Neural progenitor cell (in vitro differentiated cells): ENCODE measurements at regions not wholly inside any gene's neighbourhood (a gene's known extent, or its start where the extent isn't known, plus 50 kb on each side); places are given as distances from the start of the nearest gene placed in this dataset.

Experiments
- DNase-seq: peaks from one replicate; pipeline ENCODE4 v3.0.0-alpha.2; 2016; ENCODE audit warnings: low spot score
- H2AFZ ChIP-seq: fragments of 200-600 bp; sonication (generic); replicated peaks from 2 replicates; pipeline ENCODE4 v1.6.1; 2016; ENCODE audit warnings: antibody characterized with exemption
- H3F3A ChIP-seq: fragments of 200-600 bp; sonication (generic); 2 replicates; pipeline ENCODE4 v1.6.1; 2016; ENCODE audit warnings: antibody characterized with exemption, low read depth
- H3K27ac ChIP-seq: fragments of 200-600 bp; sonication (generic); 2 replicates; pipeline ENCODE4 v1.5.1; 2016; ENCODE audit warnings: mild to moderate bottlenecking
- H3K27me3 ChIP-seq: fragments of 200-600 bp; sonication (generic); 2 replicates; pipeline ENCODE4 v1.6.1; 2016; ENCODE audit warnings: mild to moderate bottlenecking, moderate library complexity
- H3K36me3 ChIP-seq: fragments of 200-600 bp; sonication (generic); 2 replicates; pipeline ENCODE4 v1.5.1; 2016
- H3K4me1 ChIP-seq: fragments of 200-600 bp; sonication (generic); 2 replicates; pipeline ENCODE4 v1.6.1; 2016; ENCODE audit warnings: mixed run types
- H3K4me2 ChIP-seq: fragments of 200-600 bp; sonication (generic); 2 replicates; pipeline ENCODE4 v1.6.1; 2016
- H3K4me3 ChIP-seq: fragments of 200-600 bp; sonication (generic); 2 replicates; pipeline ENCODE4 v1.5.1; 2016
- H3K79me2 ChIP-seq: fragments of 200-600 bp; sonication (generic); 2 replicates; pipeline ENCODE4 v1.6.1; 2016; ENCODE audit warnings: low read depth
- H3K9ac ChIP-seq: fragments of 200-600 bp; sonication (generic); 2 replicates; pipeline ENCODE4 v1.6.1; 2016
- H3K9me3 ChIP-seq: fragments of 200-600 bp; sonication (generic); 2 replicates; pipeline ENCODE4 v1.5.1; 2016; ENCODE audit warnings: low read depth
- H4K20me1 ChIP-seq: fragments of 200-600 bp; sonication (generic); 2 replicates; pipeline ENCODE4 v1.6.1; 2016; ENCODE audit warnings: low read depth
- H3K27ac Mint-ChIP-seq: 3 replicates; pipeline ENCODE4 v1.8.0; 2021; ENCODE audit warnings: mixed read lengths
- H3K27me3 Mint-ChIP-seq: 2 replicates; pipeline ENCODE4 v1.8.0; 2022; ENCODE audit warnings: low read depth, mild to moderate bottlenecking, inconsistent platforms, moderate library complexity, mixed read lengths; ENCODE audit not compliant: insufficient read depth
- H3K36me3 Mint-ChIP-seq: 3 replicates; pipeline ENCODE4 v1.8.0; 2021; ENCODE audit warnings: mixed read lengths
- H3K4me1 Mint-ChIP-seq: 3 replicates; pipeline ENCODE4 v1.8.0; 2021; ENCODE audit warnings: mixed read lengths
- H3K4me3 Mint-ChIP-seq: 3 replicates; pipeline ENCODE4 v1.8.0; 2021; ENCODE audit warnings: mild to moderate bottlenecking, moderate library complexity, mixed read lengths
- H3K9me3 Mint-ChIP-seq: 3 replicates; pipeline ENCODE4 v1.8.0; 2020; ENCODE audit warnings: mixed read lengths
- EZH2 ChIP-seq: fragments of 200-600 bp; sonication (generic); IDR thresholded peaks from 2 replicates; pipeline ENCODE4 v1.6.1; 2017; ENCODE audit warnings: antibody characterized with exemption, mild to moderate bottlenecking, moderate library complexity
- EZH2phosphoT487 ChIP-seq: fragments of 200-600 bp; sonication (generic); IDR thresholded peaks from 2 replicates; pipeline ENCODE4 v1.6.1; 2017; ENCODE audit warnings: antibody characterized with exemption
- TF ChIP-seq, protein P1 (sequence below): fragments of 200-600 bp; sonication (generic); IDR thresholded peaks from 2 replicates; pipeline ENCODE4 v1.5.1; 2017; ENCODE audit warnings: antibody characterized with exemption, mild to moderate bottlenecking

DNA sequence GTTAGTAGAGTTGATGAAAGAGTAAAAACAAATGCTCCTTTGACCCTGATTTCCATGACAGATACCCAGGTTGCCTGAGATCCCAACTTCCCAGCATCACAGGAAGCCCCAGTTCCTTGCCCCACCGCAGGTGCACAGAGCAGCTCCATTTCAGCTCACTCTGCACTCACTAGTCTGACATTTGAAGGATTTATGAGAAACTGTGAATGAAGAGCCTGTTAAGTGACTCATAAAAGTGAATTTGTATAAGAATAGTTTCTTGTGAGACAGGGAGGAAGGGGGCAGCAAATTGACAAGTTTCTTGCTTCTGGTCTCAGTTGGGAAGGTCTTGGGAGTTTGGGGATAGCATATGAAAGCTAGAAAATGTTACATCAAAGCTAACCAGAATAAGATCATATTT is 248.7 kb upstream of the ATP5MC3 start:
- H3K27me3 Mint-ChIP-seq = no peaks in the 10 kb centered on the region
- no peaks in the 10 kb centered on the region for H4K20me1 ChIP-seq
- H2AFZ ChIP-seq = no peak overlapping the region
- H3K4me3 ChIP-seq = no peak overlapping the region
- H3K9ac ChIP-seq = no peak overlapping the region
- no peaks in the 10 kb centered on the region for H3K27me3 ChIP-seq
- no peaks in the 10 kb centered on the region for H3K36me3 Mint-ChIP-seq
- H3K9me3 Mint-ChIP-seq = peaks cover 4% of the 10 kb centered on the region
- H3K36me3 ChIP-seq = no peaks in the 10 kb centered on the region
- H3K27ac Mint-ChIP-seq = no peak overlapping the region
- TF ChIP-seq EZH2 = no peak
- TF ChIP-seq, protein P1, sequence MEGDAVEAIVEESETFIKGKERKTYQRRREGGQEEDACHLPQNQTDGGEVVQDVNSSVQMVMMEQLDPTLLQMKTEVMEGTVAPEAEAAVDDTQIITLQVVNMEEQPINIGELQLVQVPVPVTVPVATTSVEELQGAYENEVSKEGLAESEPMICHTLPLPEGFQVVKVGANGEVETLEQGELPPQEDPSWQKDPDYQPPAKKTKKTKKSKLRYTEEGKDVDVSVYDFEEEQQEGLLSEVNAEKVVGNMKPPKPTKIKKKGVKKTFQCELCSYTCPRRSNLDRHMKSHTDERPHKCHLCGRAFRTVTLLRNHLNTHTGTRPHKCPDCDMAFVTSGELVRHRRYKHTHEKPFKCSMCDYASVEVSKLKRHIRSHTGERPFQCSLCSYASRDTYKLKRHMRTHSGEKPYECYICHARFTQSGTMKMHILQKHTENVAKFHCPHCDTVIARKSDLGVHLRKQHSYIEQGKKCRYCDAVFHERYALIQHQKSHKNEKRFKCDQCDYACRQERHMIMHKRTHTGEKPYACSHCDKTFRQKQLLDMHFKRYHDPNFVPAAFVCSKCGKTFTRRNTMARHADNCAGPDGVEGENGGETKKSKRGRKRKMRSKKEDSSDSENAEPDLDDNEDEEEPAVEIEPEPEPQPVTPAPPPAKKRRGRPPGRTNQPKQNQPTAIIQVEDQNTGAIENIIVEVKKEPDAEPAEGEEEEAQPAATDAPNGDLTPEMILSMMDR = no peak
- peaks cover 13% of the 10 kb centered on the region for H3K4me1 ChIP-seq
- DNase-seq = no peak
- H3K79me2 ChIP-seq = no peaks in the 10 kb centered on the region
- peaks cover 9% of the 10 kb centered on the region for H3K4me1 Mint-ChIP-seq
- no peak overlapping the region for H3K4me2 ChIP-seq
- H3K9me3 ChIP-seq = no peaks in the 10 kb centered on the region
- no peak overlapping the region for H3K4me3 Mint-ChIP-seq
- H3F3A ChIP-seq = no peaks in the 10 kb centered on the region
- H3K27ac ChIP-seq = no peak overlapping the region

DNA sequence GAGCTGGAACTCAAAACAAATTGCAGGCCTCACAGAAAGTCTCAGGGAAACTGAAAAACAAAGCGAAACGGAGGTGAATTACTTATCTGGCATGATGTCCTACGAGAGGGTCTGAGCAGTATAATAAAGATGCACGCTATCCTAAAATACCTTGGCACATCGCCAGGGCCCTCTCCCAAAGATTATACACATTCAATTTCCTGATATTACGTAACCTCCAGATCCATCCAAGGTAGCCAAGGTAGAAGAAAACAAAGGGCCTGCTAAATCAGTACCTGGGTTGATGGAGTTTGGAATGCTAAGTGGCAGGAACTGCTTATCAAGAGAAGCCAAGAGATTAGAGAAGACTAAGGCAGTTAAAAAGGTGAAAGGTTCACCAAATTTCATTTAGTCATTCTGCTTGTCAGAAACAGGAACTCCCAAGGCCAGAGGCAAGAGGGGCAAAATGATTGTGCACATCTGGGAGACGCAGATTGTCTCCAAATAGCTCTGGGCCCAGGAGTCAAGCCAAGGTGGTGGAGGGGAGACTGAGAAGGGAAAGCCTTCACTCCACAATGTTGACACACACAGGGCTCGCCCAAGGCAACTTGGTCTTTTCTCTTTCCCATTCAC is 236.8 kb upstream of the ATP5MC3 start:
- no peak overlapping the region for H3K4me3 Mint-ChIP-seq
- H3K36me3 ChIP-seq = no peaks in the 10 kb centered on the region
- H3K9ac ChIP-seq = no peak overlapping the region
- DNase-seq = no peak
- no peak overlapping the region for H3K27ac Mint-ChIP-seq
- no peaks in the 10 kb centered on the region for H3K4me1 Mint-ChIP-seq
- H3K27me3 ChIP-seq = no peaks in the 10 kb centered on the region
- no peak overlapping the region for H3K4me3 ChIP-seq
- no peaks in the 10 kb centered on the region for H3F3A ChIP-seq
- H3K9me3 ChIP-seq = no peaks in the 10 kb centered on the region
- no peak overlapping the region for H2AFZ ChIP-seq
- H3K9me3 Mint-ChIP-seq = no peaks in the 10 kb centered on the region
- H4K20me1 ChIP-seq = no peaks in the 10 kb centered on the region
- no peak overlapping the region for H3K27ac ChIP-seq
- H3K79me2 ChIP-seq = no peaks in the 10 kb centered on the region
- no peak overlapping the region for H3K4me2 ChIP-seq
- no peak for TF ChIP-seq EZH2
- TF ChIP-seq EZH2phosphoT487 = no peak
- TF ChIP-seq, protein P1 = no peak
- H3K27me3 Mint-ChIP-seq = no peaks in the 10 kb centered on the region
- H3K4me1 ChIP-seq = no peaks in the 10 kb centered on the region
- no peaks in the 10 kb centered on the region for H3K36me3 Mint-ChIP-seq

DNA sequence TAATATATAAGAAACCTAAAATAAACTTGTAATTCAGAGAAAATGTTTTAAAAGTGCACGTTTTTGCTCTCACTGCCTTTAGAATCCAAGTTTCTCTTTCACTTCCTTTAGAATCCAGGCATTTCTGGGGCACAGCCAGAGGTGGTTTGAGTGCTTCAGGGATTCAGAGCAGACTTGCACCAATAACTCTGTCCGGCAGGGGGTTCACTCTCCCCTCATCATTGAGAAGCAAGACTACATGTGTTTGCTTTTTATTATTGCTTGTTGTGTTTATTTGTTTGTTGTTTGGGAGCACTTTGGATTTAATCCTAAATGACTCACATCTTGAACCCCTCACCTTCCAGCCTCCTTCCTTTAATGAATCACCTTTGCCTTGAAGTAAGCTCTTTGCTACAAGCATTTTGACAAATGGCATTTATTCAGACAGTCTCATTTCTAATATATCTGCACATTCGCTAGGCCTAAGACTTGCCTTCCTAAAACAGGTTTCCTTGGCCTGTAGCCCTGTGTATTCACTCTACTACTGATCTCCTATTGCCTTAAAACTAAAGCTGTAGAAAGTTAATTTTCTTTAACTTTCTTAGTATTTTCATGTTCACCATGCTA is 233.5 kb upstream of the ATP5MC3 start:
- no peak overlapping the region for H3K4me2 ChIP-seq

More for the DNA sequence above, 233.5 kb upstream of the ATP5MC3 start:
- H3K4me3 Mint-ChIP-seq = no peak overlapping the region
- DNase-seq = peak; percentile 72
- Histone ChIP-seq H3K27me3 (no peaks in the 10 kb centered on the region), H3K9me3 (no peaks in the 10 kb centered on the region), H3K4me3 (no peak overlapping the region), H3K4me1 (no peaks in the 10 kb centered on the region), H3K9ac (no peak overlapping the region), H3K27ac (no peak overlapping the region), H3F3A (no peaks in the 10 kb centered on the region), H3K36me3 (no peaks in the 10 kb centered on the region), H2AFZ (peak overlapping the region; percentile 13), H3K79me2 (no peaks in the 10 kb centered on the region), H4K20me1 (no peaks in the 10 kb centered on the region)
- H3K36me3 Mint-ChIP-seq = no peaks in the 10 kb centered on the region
- H3K27me3 Mint-ChIP-seq = no peaks in the 10 kb centered on the region
- no peak overlapping the region for H3K27ac Mint-ChIP-seq
- H3K9me3 Mint-ChIP-seq = no peaks in the 10 kb centered on the region
- H3K4me1 Mint-ChIP-seq = no peaks in the 10 kb centered on the region
- no peak for TF ChIP-seq EZH2
- TF ChIP-seq, protein P1 = peak; percentile 77
